ENCODE measurements at regions not wholly inside any gene's neighbourhood (a gene's known extent, or its start where the extent isn't known, plus 50 kb on each side); places are given as distances from the start of the nearest gene placed in this dataset.

GRCh38 chr18:60485201-60485600 lies 112.6 kb upstream of the MC4R start:
- TF ChIP-seq CTCF (IDR thresholded peaks at IDR 0.05) (no peak), POLR2A (IDR thresholded peaks at IDR 0.05) (no peak)

All from body of pancreas (tissue), 4 donors.